ENCODE measurements at regions not wholly inside any gene's neighbourhood (a gene's known extent, or its start where the extent isn't known, plus 50 kb on each side); places are given as distances from the start of the nearest gene placed in this dataset.

DNA sequence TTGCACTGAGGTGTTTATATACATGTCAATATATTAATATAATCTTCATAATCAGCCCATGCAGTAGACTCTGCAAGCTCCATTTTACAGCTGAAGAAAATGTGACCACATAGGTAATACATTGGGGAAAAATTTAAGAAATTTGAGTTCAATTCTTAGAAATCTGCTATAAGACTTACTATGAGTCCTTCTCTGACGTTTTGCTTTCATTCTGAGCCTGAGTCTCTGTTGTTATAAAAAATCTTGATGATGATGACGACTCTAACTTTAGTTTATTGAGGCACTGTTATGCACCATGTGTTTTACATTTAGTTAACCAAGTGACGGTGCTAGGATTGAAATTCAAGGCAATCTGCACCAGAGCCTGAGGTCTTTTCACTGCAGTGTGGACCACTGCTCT, 370.3 kb upstream of the PPP1R2C start (continued):
- TF ChIP-seq BRCA1 (IDR thresholded peaks at IDR 0.05; ENCODE audit: low read depth, low read length): no peak
- TF ChIP-seq KDM5A (IDR thresholded peaks at IDR 0.05; ENCODE audit: low read length): no peak
- TF ChIP-seq MAFK (IDR thresholded peaks at IDR 0.05; ENCODE audit: low read depth, low read length): no peak
